Fibroblast of skin of right quadriceps (primary cell): ENCODE measurements at regions not wholly inside any gene's neighbourhood (a gene's known extent, or its start where the extent isn't known, plus 50 kb on each side); places are given as distances from the start of the nearest gene placed in this dataset.

Experiments used
- DNase-seq: peaks from one replicate; pipeline ENCODE4 v3.0.0-alpha.2; 2013

DNA sequence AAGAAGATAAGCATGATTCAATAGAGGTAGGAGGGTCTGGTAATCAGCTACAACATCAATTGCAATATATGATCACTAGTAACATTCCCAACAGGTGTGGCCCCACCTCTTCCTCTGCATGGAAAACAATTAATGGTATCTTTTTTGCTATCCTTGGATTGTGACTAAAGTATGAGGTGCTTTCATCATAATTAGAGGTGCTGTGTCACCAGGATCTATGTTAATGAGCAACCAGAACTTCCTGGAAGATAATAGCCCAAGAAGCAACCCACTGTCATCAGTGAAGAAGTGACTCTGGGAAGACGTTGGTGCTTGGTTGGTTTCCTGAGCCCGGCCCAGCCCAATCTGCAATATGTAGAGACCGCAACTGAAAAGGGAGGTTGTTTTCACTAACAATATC lies 167.2 kb downstream of the SETD4 start:
- DNase-seq, result no peak

DNA sequence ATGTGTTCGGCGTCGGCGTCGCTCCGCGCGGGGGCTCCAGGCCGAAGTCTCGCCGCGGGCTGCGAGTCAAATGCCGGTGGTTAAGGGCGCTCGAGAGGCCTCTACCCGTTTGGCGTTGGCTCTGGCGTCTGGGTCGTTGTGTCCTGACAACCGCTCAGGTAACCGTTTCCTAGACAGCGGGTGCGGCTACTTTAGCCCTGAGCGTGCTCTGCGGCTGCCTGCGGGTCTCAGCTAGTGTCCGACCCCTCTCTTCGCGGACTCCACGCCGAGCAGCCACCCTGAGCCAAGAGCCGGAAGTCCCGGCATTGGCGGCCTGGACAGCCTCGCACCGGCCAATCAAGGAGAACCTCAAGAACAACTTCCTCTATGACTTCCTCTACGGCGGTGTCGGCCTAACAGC lies 173.4 kb downstream of the SETD4 start:
- DNase-seq, result no peak

DNA sequence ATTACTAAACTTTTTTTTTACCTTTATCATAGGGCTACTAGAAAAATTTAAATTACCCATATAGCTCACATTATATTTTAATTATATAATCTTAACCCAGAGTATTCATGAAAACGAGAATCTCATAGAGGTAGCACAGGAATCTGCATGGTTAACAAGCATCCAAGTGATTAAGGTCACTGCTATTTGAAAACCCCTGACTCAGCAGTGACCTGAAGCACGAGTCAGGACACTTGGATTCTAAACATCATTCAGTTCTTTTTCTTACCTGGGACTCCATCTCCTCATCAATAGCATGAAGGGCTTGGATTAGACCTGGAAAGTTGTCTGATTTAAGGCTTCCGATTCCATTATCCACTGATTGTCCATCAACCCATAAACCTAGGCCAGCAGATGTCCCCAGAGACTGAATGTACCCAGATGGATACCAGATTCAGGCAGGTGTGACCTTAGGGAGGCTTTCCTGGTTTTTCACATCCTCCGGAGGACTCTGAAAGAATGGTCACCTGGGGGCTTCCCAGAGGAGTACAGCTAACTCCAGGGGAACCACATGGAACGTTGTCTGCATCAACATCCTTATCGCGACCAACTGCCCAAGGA lies 174.3 kb downstream of the SETD4 start:
- DNase-seq, result no peak

DNA sequence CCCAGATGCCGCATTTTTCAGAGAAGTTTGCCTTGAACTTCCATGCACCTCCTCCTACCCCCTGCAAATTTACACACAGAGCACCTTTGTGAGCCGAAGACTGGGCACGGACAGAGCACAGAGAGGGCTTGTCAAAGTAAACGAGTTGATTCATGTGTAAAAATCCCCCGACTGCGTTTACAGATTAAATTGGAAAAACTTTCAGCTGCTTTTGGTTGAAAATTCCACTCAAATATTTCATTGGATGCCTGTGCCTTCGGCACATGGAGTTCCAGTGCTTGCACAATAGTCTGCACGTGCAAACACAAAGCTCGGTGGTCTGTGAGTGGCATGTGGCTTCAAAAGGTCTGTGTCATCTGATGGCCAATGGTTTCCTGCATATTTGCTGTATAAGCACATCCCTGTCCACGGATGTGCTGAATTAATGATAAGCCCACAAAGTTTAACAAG lies 177.5 kb downstream of the SETD4 start:
- peak; percentile 68 for DNase-seq

DNA sequence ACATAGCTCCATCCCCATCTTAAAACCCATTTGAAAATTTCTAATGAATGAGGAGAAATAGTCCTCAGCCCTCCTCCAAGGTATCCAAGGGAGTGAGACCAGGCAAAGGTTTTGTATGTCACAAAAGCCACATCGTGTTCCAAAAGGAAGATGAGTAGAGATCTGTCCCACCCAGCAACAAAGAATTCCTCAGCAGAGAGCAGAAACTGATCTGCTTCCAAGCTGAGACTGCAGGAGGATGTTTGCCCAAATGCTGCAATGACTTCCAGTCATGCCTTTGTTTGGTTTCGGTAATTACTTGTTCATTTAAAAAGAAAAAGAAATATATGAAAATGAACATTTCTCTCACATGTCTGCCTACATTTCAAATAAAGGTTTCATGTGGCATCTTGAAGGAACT lies 186.9 kb downstream of the SETD4 start:
- DNase-seq, result no peak

DNA sequence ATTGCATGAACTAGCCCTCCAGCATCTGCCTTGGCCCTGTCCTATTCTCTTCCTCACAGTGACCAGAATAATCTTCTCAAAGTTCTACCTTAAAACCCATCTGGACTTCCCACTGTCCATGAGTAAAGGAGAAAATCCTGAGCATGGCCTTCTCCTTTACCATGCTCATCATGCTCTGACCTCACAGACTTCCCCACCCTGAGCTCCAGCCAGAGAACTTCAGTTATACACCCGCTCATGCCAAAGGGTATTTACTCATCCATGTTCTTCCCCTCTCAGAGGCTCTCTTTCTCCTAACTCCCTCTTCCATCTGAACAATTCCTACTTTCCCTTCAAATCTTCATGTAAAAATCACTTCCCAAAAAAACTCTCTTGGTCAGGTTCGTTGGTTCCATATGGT lies 188.4 kb downstream of the SETD4 start:
- no peak for DNase-seq

DNA sequence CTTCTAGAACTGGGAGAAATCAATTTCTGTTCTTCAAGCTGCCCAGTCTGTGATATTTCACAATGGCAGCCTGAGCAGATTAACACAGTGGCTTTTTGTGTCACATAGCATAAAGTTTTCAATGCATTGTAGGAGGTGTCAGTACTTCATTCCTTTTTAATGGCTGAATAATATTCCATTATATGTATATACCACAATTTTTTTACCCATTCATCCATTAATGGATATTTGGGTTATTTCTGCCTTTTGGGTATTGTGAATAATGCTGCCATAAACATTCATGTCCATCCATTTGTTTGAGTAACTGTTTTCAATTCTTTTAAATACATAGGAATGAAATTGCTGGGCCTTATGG lies 191.5 kb downstream of the SETD4 start:
- no peak for DNase-seq

DNA sequence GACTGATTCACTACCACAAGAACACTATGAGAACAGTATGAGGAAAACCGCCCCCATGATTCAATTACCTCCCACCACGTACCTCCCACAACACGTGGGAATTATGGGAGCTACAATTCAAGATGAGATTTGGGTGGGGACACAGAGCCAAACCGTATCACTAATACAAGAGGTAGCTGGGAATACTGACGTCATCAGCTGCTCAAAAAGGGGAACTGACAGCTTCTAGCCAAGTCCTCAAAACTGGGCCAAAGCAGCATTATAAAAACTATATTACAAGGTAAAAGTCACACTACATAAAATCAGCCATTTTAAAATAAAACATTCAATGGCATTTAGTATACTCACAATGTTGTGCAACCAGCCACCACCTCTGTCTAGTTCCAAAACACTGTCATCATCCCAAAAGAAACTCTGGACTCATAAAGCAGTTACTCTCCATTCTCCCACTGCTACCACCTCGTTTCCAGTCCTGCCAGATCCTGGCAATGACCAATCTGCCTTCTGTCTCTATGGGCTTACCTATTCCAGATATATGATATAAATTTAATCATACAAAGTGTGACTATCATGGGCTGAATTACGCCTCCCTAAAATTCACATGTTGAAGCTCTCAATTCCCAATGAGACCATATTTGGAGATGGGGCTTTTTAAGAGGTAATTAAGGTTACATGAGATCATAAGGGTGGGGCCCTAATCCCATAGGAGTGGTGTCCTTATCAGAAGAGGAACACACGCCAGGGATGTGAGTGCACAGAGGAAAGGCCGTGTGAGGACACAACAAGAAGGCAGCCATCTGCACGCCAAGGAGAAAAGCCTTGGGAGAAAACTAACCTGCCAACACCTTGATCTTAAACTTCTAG lies 192.1 kb downstream of the SETD4 start:
- no peak for DNase-seq

DNA sequence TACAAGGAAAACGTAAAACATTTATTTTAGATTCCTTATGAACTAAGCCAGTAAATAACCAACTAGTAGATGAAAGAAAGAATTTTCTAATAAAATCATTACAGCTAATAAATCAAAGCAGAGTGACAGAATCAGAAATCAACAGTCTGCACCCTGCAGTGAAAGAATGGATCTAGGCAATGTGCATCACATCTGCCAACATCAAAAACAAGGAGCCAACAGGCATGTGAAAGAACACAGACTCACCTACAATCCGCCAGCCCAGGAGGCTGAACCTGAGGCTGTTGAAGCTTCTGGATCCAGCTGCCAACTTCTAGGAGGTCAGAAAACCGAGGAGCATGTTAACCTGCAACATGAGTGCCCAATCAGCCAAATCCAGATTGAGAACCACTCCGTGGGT lies 196.3 kb downstream of the SETD4 start:
- no peak for DNase-seq

DNA sequence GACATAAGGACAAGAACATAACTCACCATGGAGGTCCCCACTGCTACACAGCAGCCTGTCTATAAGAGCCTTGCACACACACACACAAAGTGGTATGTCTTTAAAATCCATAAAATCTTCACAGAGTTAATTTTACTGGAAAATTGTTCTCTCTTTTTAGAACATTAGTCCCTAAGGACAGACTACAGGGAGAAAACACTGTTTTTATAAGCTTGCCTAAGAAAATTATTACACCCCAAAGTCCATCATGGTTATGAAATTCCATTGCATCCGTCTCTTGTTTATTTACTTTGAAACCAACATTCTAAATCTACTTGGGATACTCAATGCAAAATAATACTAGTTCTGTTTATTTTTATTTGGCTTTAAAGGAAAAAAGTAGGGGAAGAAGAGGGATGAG lies 197.4 kb downstream of the SETD4 start:
- DNase-seq, result no peak

DNA sequence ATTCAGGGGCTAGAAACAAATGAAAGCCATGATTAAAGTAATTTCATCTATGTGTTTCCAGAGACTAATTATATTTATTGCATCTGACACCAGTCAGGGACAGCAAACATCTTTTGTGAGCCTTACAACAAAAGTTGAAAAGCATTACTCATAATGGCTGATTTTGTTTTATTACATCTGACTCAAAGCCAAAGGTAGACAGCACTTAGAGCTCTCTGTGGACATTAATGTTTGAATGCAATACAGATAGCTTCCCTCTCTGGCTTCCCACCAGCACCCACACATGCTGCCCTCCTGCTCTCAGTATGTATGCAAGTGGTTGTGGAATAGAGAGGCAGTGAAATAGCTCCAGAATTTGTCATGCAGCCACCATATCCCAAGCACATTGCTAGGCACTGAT lies 198.7 kb downstream of the SETD4 start:
- DNase-seq, result peak; percentile 48

DNA sequence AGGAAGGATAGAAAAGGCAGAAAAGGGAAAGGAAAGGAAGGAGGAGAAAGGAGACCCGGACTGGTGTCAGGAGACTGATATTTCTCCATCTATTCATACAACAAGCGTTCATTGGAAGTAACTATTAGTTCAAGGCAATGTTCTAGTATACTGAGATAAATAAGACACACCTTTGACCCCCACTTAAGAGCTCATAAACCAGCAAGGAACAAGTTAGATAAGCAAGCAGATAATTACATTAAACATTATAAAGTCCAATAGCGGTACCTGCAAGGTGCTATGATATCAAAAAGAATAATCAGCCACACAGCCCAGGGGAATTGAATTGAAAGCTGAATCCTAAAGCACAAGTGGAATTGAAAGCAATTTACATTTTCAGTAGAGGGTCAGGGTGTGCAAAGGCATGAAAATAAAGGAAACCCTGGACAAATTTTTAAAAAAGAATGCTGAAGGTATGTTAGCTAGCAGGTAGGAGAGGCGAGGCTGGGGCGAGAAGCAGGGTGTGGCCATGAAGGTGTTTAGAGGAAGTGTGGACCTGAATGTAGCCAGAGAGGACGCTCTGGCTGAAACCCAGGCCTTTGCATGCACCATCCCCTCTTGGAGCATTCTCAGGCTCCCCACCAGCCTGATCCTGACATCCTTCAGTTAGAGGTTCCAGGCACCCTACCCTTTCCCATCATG lies 200.0 kb downstream of the SETD4 start:
- no peak for DNase-seq

DNA sequence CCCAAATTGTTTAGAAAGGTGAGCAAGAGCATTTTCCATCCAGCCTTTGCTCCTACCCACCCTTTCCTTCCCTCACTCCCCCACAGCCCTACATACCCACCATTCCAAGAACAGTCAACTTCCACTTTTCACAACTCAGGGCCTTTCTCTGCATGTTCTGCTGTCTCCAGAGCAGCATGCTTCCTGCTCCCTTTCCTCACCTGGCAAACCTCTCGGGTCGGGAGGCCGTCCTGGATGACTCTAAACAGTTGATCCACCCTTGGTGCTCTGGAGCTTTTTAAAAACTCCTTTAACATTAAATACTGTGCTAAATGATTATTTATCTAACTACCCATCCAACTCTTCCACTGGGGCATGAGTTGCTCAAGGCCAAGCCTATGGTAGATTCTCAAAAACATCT lies 200.6 kb downstream of the SETD4 start:
- DNase-seq, result no peak

DNA sequence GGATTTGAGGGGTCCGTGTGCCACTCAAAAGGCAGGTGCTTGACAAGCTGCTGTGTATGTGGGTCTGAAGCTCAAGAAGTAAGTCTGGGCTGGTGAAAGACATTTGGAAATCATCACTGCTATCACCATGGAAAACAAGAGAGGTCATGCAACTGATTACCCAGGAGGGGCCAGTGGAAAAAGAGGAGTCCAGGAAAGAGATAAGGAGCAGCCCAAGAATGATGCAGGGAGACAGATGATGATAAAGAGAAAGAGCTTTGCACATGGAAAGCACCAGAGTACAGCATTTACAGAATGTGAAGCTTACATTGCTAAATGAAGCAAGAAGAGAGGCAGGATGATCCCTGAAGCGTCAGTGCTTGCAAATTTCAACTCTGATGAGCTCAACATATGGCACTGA lies 203.2 kb downstream of the SETD4 start:
- DNase-seq, result no peak

DNA sequence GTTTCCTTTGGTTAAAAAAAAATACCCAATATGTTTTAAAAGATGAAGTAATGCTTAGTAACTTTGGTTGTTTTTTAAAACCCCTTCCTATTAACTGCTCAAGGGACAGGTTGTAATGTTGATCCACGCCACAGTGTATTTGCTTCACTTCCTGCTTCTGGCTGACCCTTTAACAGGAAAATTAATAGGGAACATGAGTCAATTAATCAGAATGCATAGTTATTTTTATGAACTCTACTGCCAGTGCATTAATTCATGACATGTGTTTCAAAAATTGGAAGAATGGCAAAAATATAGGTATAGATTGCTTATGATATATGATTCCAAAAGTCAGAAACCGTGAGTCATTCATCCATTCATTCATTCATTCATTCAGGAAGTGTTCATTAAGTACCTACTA lies 204.8 kb downstream of the SETD4 start:
- peak; percentile 58 for DNase-seq

DNA sequence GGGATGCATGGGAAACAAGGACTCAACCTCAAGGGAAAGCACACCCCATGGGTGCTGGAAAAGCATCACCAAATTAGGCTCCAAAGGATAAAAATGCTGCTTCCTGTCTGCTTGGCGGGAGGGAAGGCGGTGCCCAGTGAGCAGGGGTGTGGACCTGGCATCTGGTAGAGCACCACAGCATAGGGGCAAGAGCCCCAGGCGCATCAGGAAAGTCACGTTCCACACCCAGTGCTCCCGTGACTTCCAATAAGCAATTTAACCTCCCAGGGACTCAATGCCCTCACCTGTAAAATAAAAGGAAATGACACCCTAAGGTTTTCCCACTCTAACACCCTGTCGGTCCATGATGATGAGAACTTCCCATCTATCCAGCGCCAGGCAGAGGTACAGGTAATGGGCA lies 206.0 kb downstream of the SETD4 start:
- DNase-seq, result no peak

DNA sequence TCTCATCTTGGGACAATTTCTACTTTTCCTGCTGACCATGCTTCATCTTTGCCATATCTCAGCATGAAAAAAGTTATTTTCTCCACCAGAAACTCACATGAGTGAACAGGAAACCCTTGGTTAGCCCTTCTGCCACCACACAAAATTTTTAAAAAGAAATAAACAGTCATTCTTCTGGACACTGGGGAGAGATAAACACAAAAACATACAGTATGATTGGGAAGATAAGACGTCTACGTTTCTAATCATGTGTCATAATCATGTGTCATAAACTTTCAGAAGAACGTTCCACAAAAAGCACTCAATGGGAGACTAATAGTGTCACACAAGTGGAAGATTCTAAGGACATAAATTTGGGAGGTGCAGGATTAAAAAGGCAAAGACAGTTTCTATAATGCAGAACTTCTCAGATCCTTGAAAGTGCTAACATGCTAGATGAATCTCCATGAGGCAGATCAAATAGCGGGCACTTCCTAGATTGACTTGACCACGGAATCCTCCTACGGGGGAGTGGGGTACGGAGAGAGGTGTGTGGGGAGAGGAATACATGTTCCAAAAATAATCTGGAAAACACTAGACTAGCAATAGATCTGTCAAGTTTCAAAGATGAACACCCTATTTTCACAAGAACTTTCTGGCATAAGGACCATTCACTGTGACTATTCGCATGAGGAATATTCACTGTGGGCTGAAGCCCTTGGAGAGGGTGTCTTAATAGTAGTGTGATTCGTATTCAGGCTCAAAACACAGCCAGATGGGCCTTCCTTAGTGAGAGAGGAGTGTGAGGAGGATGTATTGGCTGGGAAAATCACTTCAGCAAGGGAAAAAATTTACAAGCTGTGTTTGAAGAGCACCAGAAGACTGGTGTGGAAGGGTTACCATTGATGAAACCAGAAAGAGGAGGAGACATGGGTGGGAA lies 206.7 kb downstream of the SETD4 start:
- DNase-seq, result no peak

DNA sequence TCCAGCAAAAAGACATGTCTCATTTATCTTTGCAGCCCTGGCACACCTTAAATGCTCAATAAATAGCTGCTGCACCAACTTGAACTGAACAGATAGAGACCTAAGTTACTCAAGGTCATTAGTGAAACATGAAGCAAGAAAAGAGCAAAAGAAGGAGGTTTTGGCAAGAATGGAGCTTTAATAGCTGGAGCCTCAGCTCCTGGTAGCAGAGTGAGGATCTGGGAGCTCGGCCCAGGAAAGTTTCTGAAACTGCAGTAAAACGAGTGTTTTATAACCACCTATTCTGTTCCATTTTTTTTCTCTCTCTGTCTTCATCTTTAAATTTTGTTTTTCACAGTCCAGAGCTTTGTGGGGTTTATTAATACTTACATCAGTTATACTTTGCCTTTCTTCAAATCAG lies 207.5 kb downstream of the SETD4 start:
- no peak for DNase-seq

DNA sequence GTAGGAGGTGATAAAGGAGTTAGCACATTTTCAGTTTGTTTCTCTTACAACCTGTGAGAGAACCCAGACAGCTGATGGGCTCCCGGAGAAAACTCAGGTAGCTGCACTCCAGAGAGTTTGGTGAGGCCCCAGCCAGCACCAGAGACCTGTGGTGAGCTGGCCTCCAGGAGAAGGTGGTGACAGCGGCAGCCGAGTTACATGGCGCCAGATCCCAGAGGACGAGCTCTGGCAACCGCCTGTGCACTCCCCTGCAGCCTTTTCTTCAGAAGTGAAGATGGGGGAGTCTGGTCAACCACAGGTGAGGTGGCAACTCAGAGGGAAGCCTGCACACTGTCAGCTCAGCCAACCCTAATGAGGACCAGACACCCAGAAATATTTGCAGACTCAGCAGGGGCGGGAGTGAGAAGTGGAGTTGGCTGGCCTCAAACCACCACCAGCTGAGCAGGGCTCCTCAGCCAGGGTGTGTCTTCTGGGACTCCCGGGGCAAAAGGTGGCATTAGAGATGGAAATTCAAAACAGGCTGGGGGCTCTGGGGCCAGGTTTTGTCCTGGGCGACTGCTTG lies 209.7 kb downstream of the SETD4 start:
- DNase-seq, result peak; percentile 28

DNA sequence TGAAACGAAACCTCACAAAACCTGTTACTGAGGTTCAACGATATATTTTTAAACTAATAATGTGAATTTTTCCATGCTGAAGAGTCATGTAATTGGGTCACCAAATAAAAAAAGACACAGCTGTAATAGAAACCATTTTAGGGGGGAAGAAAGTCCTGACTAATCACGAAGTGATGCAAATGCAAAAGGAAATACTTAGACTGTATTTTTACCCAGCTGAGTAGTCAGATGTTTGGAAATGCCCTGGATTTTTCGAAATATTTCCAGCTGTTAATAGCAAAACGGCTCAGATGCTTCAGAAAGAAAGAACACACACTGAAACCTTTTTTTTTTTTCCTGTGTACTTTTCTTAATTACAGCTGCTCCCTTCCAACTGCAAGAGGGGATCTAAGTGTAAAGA lies 210.3 kb downstream of the SETD4 start:
- DNase-seq, result peak; percentile 75

DNA sequence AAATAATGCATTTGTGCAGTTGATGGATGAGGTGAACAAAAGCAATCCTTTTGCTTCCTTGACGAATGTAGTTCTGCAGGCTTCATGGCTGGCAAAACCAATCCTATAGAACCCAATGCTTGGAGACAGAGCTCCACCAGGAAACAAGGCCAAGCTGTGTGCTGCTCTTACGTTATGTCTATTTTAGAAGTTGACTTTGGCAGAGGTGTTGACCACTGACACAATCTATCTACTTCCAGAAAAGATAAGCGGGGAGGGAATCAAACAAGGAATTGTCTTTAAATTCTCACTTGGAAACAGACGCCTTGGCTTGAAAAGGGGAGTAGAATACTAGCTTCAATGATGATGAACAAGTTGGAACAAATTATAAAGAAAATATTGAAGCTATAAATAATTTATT lies 211.2 kb downstream of the SETD4 start:
- DNase-seq, result no peak

DNA sequence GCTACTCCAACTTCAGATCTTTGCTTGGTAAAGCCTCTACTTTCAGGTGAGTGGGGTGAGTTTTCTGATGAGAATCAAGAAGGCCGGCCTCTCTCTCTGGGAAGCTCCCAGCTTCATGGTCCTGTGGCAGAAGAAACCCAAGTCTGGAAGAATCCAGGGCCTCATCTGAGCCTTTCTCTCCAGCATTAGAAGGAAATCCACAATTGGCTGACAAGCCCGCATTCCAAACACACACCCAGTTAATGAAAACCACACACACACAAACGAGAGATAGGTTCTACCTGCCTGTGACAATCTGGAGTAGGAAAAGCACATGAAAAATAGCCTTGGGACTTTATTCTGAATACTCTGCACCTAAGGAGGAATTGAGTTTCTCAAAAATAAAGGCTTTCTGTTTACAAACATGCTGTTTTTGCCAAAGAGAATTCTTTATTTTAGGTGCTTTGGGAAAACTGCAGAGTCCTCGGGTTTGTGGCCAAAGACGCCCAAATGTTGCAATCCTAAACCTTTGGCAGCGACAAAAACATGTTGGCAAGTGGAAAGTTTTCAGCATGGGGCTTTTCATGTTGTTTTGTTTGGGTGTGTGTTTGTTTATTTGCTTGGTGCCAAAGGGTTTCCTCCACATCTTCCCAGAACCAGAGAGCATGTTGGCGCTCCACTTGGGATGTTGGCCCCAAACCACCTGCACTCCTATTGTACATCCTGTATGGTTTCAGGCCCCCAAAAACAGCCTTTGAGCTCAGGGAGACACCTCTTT lies 216.2 kb downstream of the SETD4 start:
- no peak for DNase-seq
